HCT116 (cell line): ENCODE measurements at regions not wholly inside any gene's neighbourhood (a gene's known extent, or its start where the extent isn't known, plus 50 kb on each side); places are given as distances from the start of the nearest gene placed in this dataset.

ENCODE experiments used
- ATAC-seq: fragments of 200-7000 bp; cut with Tn5 transposase; 2 replicates; pipeline ENCODE4 v1.9.1; 2020; ENCODE audit warnings: mild to moderate bottlenecking, moderate library complexity
- BruUV-seq: library from RNA; stranded (reverse); fragments of 400-500 nt; replicated peaks from 2 replicates; lab custom pipeline; 2021; lab: Mats Ljungman, UMichigan
- CTCF ChIA-PET: fragments of 300-600 bp; sonication (Branson Sonifier 250); formaldehyde crosslinking; loops from one replicate; lab custom pipeline; 2021; ENCODE audit warnings: antibody characterized with exemption; lab: Charles Lee
- POLR2A ChIA-PET: fragments of 300-600, 350-600 bp; sonication (Branson Sonifier 250); formaldehyde crosslinking; loops from one replicate; lab custom pipeline; 2021; ENCODE audit warnings: antibody characterized with exemption; lab: Charles Lee
- RAD21 ChIA-PET, 2 experiments: fragments of 300-600 bp; sonication (Branson Sonifier 250); formaldehyde crosslinking; loops; one replicate each; lab custom pipeline; 2023; ENCODE audit warnings: low total read pairs in 2 of 2; ENCODE audit not compliant: uncharacterized antibody in 2 of 2, unreplicated experiment in 2 of 2, low non-redundant PET in 1 of 2; lab: Charles Lee
- DNase-seq: peaks from one replicate; pipeline ENCODE4 v3.0.0-alpha.2; 2010; ENCODE audit warnings: low read depth, low spot score
- H2AFZ ChIP-seq: fragments of 200-600 bp; shearing (Covaris generic), sonication (generic); 2 replicates; pipeline ENCODE4 v1.6.1; 2017; ENCODE audit warnings: low read depth, mixed run types, mixed read lengths, antibody characterized with exemption, low read length; ENCODE audit not compliant: poor library complexity, severe bottlenecking
- H3K27ac ChIP-seq: 2 replicates; pipeline ENCODE4 v1.5.1; 2012; ENCODE audit warnings: low read depth, low read length
- H3K27me3 ChIP-seq: fragments of 200-600 bp; sonication (generic); 2 replicates; pipeline ENCODE4 v1.6.1; 2016; ENCODE audit warnings: mixed run types, low read length, mixed read lengths; ENCODE audit not compliant: insufficient read depth
- H3K36me3 ChIP-seq, 2 experiments: fragments of 200-500 bp in 1 of 2; fragments of 200-600 bp in 1 of 2; sonication (Bioruptor generic) in 1 of 2; sonication (generic) in 1 of 2; 2 replicates each; pipeline versions ENCODE4 v1.5.1 to v1.6.1; 2014 to 2016; ENCODE audit warnings: low read length in 2 of 2, inconsistent platforms in 1 of 2, mixed read lengths in 1 of 2, mixed run types in 1 of 2; ENCODE audit not compliant: insufficient read depth in 2 of 2, control insufficient read depth in 1 of 2
- H3K4me1 ChIP-seq, 2 experiments: fragments of 200-600 bp in 1 of 2; sonication (generic) in 1 of 2; 2 replicates each; pipeline versions ENCODE4 v1.5.1 to v1.6.1; 2012 to 2017; ENCODE audit warnings: low read length in 2 of 2, inconsistent platforms in 1 of 2, mild to moderate bottlenecking in 1 of 2, mixed read lengths in 1 of 2, mixed run types in 1 of 2, moderate library complexity in 1 of 2; ENCODE audit not compliant: insufficient read depth in 2 of 2, control insufficient read depth in 1 of 2
- H3K4me2 ChIP-seq: fragments of 200-600 bp; sonication (generic); 2 replicates; pipeline ENCODE4 v1.6.1; 2017; ENCODE audit warnings: mixed run types, low read length, mixed read lengths
- H3K4me3 ChIP-seq, 2 experiments: fragments of 200-600 bp in 1 of 2; sonication (generic) in 1 of 2; replicated peaks in 1 of 2; 2 replicates each; pipeline ENCODE4 v1.5.1; 2011 to 2016; ENCODE audit warnings: low read length in 2 of 2, control low read depth in 1 of 2, low read depth in 1 of 2, mild to moderate bottlenecking in 1 of 2, mixed read lengths in 1 of 2, mixed run types in 1 of 2
- H3K79me2 ChIP-seq: fragments of 200-600 bp; sonication (generic); 2 replicates; pipeline ENCODE4 v1.6.1; 2017; ENCODE audit warnings: mild to moderate bottlenecking, mixed run types, low read length, moderate library complexity, mixed read lengths; ENCODE audit not compliant: insufficient read depth
- H3K9ac ChIP-seq: fragments of 200-600 bp; sonication (generic); 2 replicates; pipeline ENCODE4 v1.6.1; 2016; ENCODE audit warnings: low read length, mixed read lengths
- H3K9me2 ChIP-seq: fragments of 200-600 bp; sonication (generic), shearing (Covaris generic); 2 replicates; pipeline ENCODE4 v1.6.1; 2017; ENCODE audit warnings: mixed run types, mild to moderate bottlenecking, moderate library complexity; ENCODE audit not compliant: insufficient read depth
- H3K9me3 ChIP-seq, 2 experiments: fragments of 200-500 bp in 1 of 2; fragments of 200-600 bp in 1 of 2; sonication (Bioruptor generic) in 1 of 2; sonication (generic) in 1 of 2; 2 replicates each; pipeline ENCODE4 v1.6.1; 2014 to 2017; ENCODE audit warnings: low read length in 2 of 2, mixed read lengths in 2 of 2, inconsistent platforms in 1 of 2, low read depth in 1 of 2, mild to moderate bottlenecking in 1 of 2, mixed run types in 1 of 2, moderate library complexity in 1 of 2; ENCODE audit not compliant: control insufficient read depth in 1 of 2, insufficient read depth in 1 of 2
- H4K20me1 ChIP-seq: fragments of 200-600 bp; sonication (generic), shearing (Covaris generic); 2 replicates; pipeline ENCODE4 v1.6.1; 2017; ENCODE audit warnings: mixed run types, mild to moderate bottlenecking, moderate library complexity; ENCODE audit not compliant: insufficient read depth
- ELF1 ChIP-seq: IDR thresholded peaks from 2 replicates; pipeline ENCODE4 v1.6.1; 2012; ENCODE audit warnings: low read depth, borderline replicate concordance
- RAD21 ChIP-seq: IDR thresholded peaks from 2 replicates; pipeline ENCODE4 v1.6.1; 2012; ENCODE audit warnings: low read depth, mild to moderate bottlenecking
- intact Hi-C: fragments of 100-400 bp; cut with micrococcal nuclease; formaldehyde crosslinking; loops from 2 replicates; pipeline ENCODE4 v1.10.0; 2022
- TF ChIP-seq, protein P1 (sequence below), 3 experiments: fragments of 200-600 bp in 1 of 3; sonication (generic) in 1 of 3; IDR thresholded peaks in 2 of 3; conservative IDR thresholded peaks in 1 of 3; 2 replicates each; pipeline ENCODE4 v1.5.1; 2012 to 2017; ENCODE audit warnings: low read depth in 2 of 3, low read length in 2 of 3, antibody characterized with exemption in 1 of 3, borderline replicate concordance in 1 of 3, control low read depth in 1 of 3, mild to moderate bottlenecking in 1 of 3, mixed read lengths in 1 of 3, mixed run types in 1 of 3, moderate library complexity in 1 of 3; ENCODE audit not compliant: insufficient read depth in 1 of 3
- TF ChIP-seq, protein P2 (sequence below): IDR thresholded peaks from 2 replicates; pipeline ENCODE4 v1.6.1; 2011; ENCODE audit warnings: mild to moderate bottlenecking, low read length, moderate library complexity; ENCODE audit not compliant: insufficient replicate concordance; ENCODE audit errors: extremely low read depth
- TF ChIP-seq, protein P3 (sequence below): IDR thresholded peaks from 2 replicates; pipeline ENCODE4 v1.6.1; 2012

DNA sequence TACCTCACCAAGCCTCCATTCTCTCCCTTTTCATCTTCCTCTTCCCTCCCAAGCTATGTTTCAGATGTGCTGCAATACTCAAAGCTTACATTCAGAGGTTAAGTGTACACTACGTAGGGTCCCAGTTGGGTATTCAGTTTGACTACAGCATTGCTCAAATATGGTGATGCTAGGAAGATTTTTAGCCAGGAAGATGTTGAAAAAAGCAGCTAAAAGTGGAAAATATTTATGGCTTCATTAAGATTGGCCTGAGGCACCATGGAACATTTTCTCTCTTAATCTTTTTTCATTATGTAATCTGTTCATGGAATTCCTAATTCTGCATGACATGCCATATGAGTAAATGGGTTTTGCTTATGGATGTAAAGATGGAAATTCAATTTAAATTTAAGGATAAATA is 72.0 kb upstream of the ABCB5 start:
- H3K4me1 ChIP-seq, result no peaks in the 10 kb centered on the region
- RAD21 ChIA-PET, result no interaction called here
- no peak overlapping the region for H3K4me2 ChIP-seq
- no peak overlapping the region for H3K27ac ChIP-seq
- H4K20me1 ChIP-seq, result no peaks in the 10 kb centered on the region
- TF ChIP-seq, protein P1, sequence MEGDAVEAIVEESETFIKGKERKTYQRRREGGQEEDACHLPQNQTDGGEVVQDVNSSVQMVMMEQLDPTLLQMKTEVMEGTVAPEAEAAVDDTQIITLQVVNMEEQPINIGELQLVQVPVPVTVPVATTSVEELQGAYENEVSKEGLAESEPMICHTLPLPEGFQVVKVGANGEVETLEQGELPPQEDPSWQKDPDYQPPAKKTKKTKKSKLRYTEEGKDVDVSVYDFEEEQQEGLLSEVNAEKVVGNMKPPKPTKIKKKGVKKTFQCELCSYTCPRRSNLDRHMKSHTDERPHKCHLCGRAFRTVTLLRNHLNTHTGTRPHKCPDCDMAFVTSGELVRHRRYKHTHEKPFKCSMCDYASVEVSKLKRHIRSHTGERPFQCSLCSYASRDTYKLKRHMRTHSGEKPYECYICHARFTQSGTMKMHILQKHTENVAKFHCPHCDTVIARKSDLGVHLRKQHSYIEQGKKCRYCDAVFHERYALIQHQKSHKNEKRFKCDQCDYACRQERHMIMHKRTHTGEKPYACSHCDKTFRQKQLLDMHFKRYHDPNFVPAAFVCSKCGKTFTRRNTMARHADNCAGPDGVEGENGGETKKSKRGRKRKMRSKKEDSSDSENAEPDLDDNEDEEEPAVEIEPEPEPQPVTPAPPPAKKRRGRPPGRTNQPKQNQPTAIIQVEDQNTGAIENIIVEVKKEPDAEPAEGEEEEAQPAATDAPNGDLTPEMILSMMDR (IDR thresholded peaks at IDR 0.05 in 2 of 3, conservative IDR thresholded peaks at IDR 0.05 in 1 of 3; ENCODE audit: borderline replicate concordance in 1 of 3, insufficient read depth in 1 of 3, low read depth in 2 of 3, low read length in 2 of 3), result no peak
- TF ChIP-seq, protein P2, sequence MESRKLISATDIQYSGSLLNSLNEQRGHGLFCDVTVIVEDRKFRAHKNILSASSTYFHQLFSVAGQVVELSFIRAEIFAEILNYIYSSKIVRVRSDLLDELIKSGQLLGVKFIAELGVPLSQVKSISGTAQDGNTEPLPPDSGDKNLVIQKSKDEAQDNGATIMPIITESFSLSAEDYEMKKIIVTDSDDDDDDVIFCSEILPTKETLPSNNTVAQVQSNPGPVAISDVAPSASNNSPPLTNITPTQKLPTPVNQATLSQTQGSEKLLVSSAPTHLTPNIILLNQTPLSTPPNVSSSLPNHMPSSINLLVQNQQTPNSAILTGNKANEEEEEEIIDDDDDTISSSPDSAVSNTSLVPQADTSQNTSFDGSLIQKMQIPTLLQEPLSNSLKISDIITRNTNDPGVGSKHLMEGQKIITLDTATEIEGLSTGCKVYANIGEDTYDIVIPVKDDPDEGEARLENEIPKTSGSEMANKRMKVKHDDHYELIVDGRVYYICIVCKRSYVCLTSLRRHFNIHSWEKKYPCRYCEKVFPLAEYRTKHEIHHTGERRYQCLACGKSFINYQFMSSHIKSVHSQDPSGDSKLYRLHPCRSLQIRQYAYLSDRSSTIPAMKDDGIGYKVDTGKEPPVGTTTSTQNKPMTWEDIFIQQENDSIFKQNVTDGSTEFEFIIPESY, result no peak
- TF ChIP-seq RAD21, result no peak
- no peak for TF ChIP-seq ELF1
- TF ChIP-seq, protein P3, sequence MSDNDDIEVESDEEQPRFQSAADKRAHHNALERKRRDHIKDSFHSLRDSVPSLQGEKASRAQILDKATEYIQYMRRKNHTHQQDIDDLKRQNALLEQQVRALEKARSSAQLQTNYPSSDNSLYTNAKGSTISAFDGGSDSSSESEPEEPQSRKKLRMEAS, result no peak
- intact Hi-C loops, result no loop called here
- H3K9me2 ChIP-seq, result no peaks in the 10 kb centered on the region
- ATAC-seq (no peak), DNase-seq (no peak)
- H3K36me3 ChIP-seq, result no peaks in the 10 kb centered on the region
- H3K27me3 ChIP-seq, result no peaks in the 10 kb centered on the region
- no peak overlapping the region for H3K9ac ChIP-seq
- no peak overlapping the region for H3K4me3 ChIP-seq
- no peaks in the 10 kb centered on the region for H3K9me3 ChIP-seq
- BruUV-seq, result no TSS peak
- CTCF ChIA-PET, result no interaction called here
- no peaks in the 10 kb centered on the region for H3K79me2 ChIP-seq
- POLR2A ChIA-PET, result no interaction called here
- H2AFZ ChIP-seq, result no peak overlapping the region
